ENCODE measurements at regions not wholly inside any gene's neighbourhood (a gene's known extent, or its start where the extent isn't known, plus 50 kb on each side); places are given as distances from the start of the nearest gene placed in this dataset.

GRCh38 chr3:28912120-28912885, 368.6 kb upstream of the RBMS3 start:
- no peaks in the 10 kb centered on the region for H3K27me3 ChIP-seq
- TF ChIP-seq POLR2A (IDR thresholded peaks at IDR 0.05; ENCODE audit: low read depth) (no peak), POLR2AphosphoS5 (IDR thresholded peaks at IDR 0.05) (no peak), EP300 (IDR thresholded peaks at IDR 0.05) (no peak)
- 86% methylated on average over 6 of the region's 6 CpGs for WGBS
- H3K9me3 ChIP-seq = no peaks in the 10 kb centered on the region
- peak overlapping the region in 1 of 4 donors; percentile 2 for H3K4me3 ChIP-seq
- intact Hi-C loops (cut with DNase I) = no loop called here
- no peak overlapping the region for H3K27ac ChIP-seq (replicated peaks in 1 of 4)
- peaks cover 8 to 20% (median 18%) of the 10 kb centered on the region in 4 donors for H3K4me1 ChIP-seq
- DNase-seq (ENCODE audit: extremely low spot score) = no peak
- H3K36me3 ChIP-seq = no peaks in the 10 kb centered on the region

GRCh38 chr3:28915741-28916500, 364.9 kb upstream of the RBMS3 start:
- peak overlapping the region; percentile 37 to 43 (median 40) for H3K4me3 ChIP-seq
- 58% methylated on average over 8 of the region's 8 CpGs for WGBS
- H3K27me3 ChIP-seq = no peaks in the 10 kb centered on the region

GRCh38 chr3:28916713-28917499, 364.0 kb upstream of the RBMS3 start:
- no peak for DNase-seq (ENCODE audit: extremely low spot score)
- WGBS = 57% methylated on average over 16 of the region's 16 CpGs
- Histone ChIP-seq H3K4me1 (peaks cover 8 to 20% (median 18%) of the 10 kb centered on the region in 4 donors), H3K27me3 (no peaks in the 10 kb centered on the region), H3K4me3 (peak overlapping the region; percentile 37 to 43 (median 40)), H3K36me3 (no peaks in the 10 kb centered on the region), H3K27ac (replicated peaks in 1 of 4) (peak overlapping the region; percentile 18 to 60 (median 60)), H3K9me3 (no peaks in the 10 kb centered on the region)
- peak in 1 of 2 donors; percentile 56 for TF ChIP-seq POLR2AphosphoS5 (IDR thresholded peaks at IDR 0.05)
- TF ChIP-seq POLR2A (IDR thresholded peaks at IDR 0.05; ENCODE audit: low read depth) = no peak
- TF ChIP-seq EP300 (IDR thresholded peaks at IDR 0.05) = no peak
- TF ChIP-seq CTCF (IDR thresholded peaks at IDR 0.05) = peak; percentile 15 to 60 (median 24)
- intact Hi-C loops (cut with DNase I) = no loop called here

More at GRCh38 chr3:28915741-28916500, 364.9 kb upstream of the RBMS3 start:
- intact Hi-C loops (cut with DNase I) = no loop called here
- Histone ChIP-seq H3K36me3 (no peaks in the 10 kb centered on the region), H3K4me1 (peaks cover 8 to 20% (median 18%) of the 10 kb centered on the region in 4 donors), H3K9me3 (no peaks in the 10 kb centered on the region), H3K27ac (replicated peaks in 1 of 4) (peak overlapping the region; percentile 18 to 60 (median 60))
- TF ChIP-seq EP300 (IDR thresholded peaks at IDR 0.05) (no peak), POLR2A (IDR thresholded peaks at IDR 0.05; ENCODE audit: low read depth) (no peak), POLR2AphosphoS5 (IDR thresholded peaks at IDR 0.05) (no peak), CTCF (IDR thresholded peaks at IDR 0.05) (no peak)
- DNase-seq (ENCODE audit: extremely low spot score) = no peak

- WGBS = 99% methylated on average over 4 of the region's 4 CpGs
Measured at GRCh38 chr3:28917895-28918475, 362.9 kb upstream of the RBMS3 start.

More at GRCh38 chr3:28917895-28918475, 362.9 kb upstream of the RBMS3 start:
- TF ChIP-seq EP300 (IDR thresholded peaks at IDR 0.05) (no peak), POLR2A (IDR thresholded peaks at IDR 0.05; ENCODE audit: low read depth) (no peak), CTCF (IDR thresholded peaks at IDR 0.05) (no peak), POLR2AphosphoS5 (IDR thresholded peaks at IDR 0.05) (no peak)
- Histone ChIP-seq H3K36me3 (no peaks in the 10 kb centered on the region), H3K9me3 (no peaks in the 10 kb centered on the region), H3K4me1 (peaks cover 8 to 20% (median 18%) of the 10 kb centered on the region in 4 donors), H3K4me3 (no peak overlapping the region), H3K27ac (replicated peaks in 1 of 4) (no peak overlapping the region), H3K27me3 (no peaks in the 10 kb centered on the region)
- intact Hi-C loops (cut with DNase I) = no loop called here
- DNase-seq (ENCODE audit: extremely low spot score) = no peak

All from esophagus muscularis mucosa (tissue), 4 donors.